Type B pancreatic cell (in vitro differentiated cells): ENCODE measurements at regions not wholly inside any gene's neighbourhood (a gene's known extent, or its start where the extent isn't known, plus 50 kb on each side); places are given as distances from the start of the nearest gene placed in this dataset.

Experiments
- DNase-seq: peaks from one replicate; pipeline ENCODE4 v3.0.0; 2021; ENCODE audit warnings: mixed read lengths; ENCODE audit not compliant: unreplicated experiment; ENCODE audit errors: extremely low spot score
- H3K27ac Mint-ChIP-seq: 2 replicates; pipeline ENCODE4 v1.8.0; 2021; ENCODE audit warnings: mild to moderate bottlenecking, mixed read lengths
- H3K27me3 Mint-ChIP-seq: 2 replicates; pipeline ENCODE4 v1.8.0; 2021; ENCODE audit warnings: mixed read lengths
- H3K36me3 Mint-ChIP-seq: 2 replicates; pipeline ENCODE4 v1.8.0; 2021; ENCODE audit warnings: mixed read lengths
- H3K4me1 Mint-ChIP-seq: one replicate; pipeline ENCODE4 v1.8.0; 2021; ENCODE audit warnings: mixed read lengths; ENCODE audit not compliant: unreplicated experiment
- H3K4me3 Mint-ChIP-seq: 2 replicates; pipeline ENCODE4 v1.8.0; 2021; ENCODE audit warnings: mild to moderate bottlenecking, mixed read lengths
- H3K9me3 Mint-ChIP-seq: 2 replicates; pipeline ENCODE4 v1.8.0; 2021; ENCODE audit warnings: mixed read lengths
- CTCF ChIP-seq: fragments of 200-600 bp; sonication (generic); conservative IDR thresholded peaks from 2 replicates; pipeline ENCODE4 v1.5.0; 2021; ENCODE audit warnings: antibody characterized with exemption, mild to moderate bottlenecking

DNA sequence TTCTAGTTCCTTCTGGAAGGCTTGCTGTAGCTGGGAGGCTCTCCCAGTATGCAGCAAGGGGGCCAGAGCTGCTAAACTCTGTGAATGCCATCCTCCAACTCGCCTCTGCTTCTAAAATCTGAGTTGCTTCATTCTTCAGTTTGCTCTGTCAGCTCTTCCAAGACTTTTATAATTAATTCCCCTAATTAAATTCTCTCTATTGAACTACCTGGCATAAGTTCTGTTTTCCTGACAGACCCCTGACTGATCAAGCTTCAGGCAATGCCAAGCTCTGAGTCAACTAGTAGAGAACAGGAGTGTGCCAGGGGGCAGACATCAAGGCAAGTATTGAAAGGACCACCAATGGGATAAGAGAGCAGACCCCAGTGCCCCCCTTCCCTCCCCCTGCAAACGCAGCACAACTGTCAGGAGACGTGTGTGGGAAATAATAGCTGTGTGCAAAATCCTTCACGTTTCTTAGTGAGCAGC is 109.3 kb upstream of the TAB2 start:
- Mint-ChIP-seq H3K4me3 (no peak overlapping the region), H3K27me3 (no peaks in the 10 kb centered on the region), H3K36me3 (no peaks in the 10 kb centered on the region), H3K4me1 (peaks cover 16% of the 10 kb centered on the region), H3K9me3 (peaks cover 5% of the 10 kb centered on the region), H3K27ac (no peak overlapping the region)
- DNase-seq = no peak
- TF ChIP-seq CTCF = no peak

GRCh38 chr6:149209871-149210775 is 107.4 kb upstream of the TAB2 start:
- Mint-ChIP-seq H3K27ac (peak overlapping the region; percentile 40), H3K9me3 (peaks cover 5% of the 10 kb centered on the region), H3K4me3 (no peak overlapping the region), H3K4me1 (peaks cover 13% of the 10 kb centered on the region), H3K27me3 (no peaks in the 10 kb centered on the region), H3K36me3 (no peaks in the 10 kb centered on the region)
- TF ChIP-seq CTCF = no peak
- DNase-seq = no peak

DNA sequence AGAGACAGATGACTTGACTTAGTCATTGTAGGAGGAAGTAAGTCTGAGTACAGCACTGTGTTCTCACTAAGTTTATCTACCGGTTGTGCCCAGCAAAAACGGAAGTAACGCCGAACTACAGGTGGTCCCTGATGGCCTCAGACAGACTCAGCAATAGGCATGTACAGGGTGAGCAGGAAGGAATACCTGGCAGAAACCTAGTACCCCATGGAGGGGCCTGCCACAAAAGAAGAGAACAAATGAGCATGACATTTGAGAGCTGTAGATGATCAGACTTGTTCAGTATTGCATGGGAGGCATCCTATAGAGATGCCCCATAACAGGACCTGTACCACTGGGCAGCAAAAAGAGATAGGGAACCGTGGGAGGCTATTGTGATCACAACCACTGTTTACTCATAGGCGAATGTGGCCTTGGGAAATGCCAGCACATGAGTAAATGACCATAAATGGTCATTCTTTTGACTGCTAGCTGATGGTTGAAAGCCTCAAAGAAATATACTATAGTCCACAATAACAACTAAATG is 106.4 kb upstream of the TAB2 start:
- no peak overlapping the region for H3K27ac Mint-ChIP-seq
- peaks cover 5% of the 10 kb centered on the region for H3K9me3 Mint-ChIP-seq
- no peaks in the 10 kb centered on the region for H3K27me3 Mint-ChIP-seq
- H3K36me3 Mint-ChIP-seq = no peaks in the 10 kb centered on the region
- H3K4me1 Mint-ChIP-seq = peaks cover 13% of the 10 kb centered on the region
- no peak for TF ChIP-seq CTCF
- no peak for DNase-seq
- no peak overlapping the region for H3K4me3 Mint-ChIP-seq

DNA sequence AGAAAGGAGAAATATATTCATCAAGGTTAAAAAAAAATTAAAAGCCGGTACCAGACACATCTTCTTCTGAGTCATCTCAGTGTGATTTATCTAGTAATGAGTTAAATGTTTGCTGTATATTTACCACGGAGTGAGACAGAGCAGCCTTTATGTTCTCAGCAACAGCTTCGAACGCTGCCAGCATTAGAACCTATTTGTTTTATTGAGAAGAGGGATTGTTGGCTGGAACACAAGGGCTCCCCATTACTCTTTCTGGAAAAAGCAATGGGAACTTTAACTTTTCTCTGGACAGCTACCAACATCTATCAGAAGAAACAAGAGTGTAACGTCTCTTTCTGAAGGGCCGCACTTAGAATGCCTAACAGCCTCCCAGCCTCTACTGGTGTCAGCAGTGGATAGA is 105.3 kb upstream of the TAB2 start:
- Mint-ChIP-seq H3K4me3 (no peak overlapping the region), H3K4me1 (peaks cover 13% of the 10 kb centered on the region), H3K27me3 (no peaks in the 10 kb centered on the region), H3K27ac (no peak overlapping the region), H3K9me3 (peaks cover 5% of the 10 kb centered on the region), H3K36me3 (no peaks in the 10 kb centered on the region)
- TF ChIP-seq CTCF = no peak
- DNase-seq = no peak

GRCh38 chr6:149212892-149213801 is 104.4 kb upstream of the TAB2 start:
- peaks cover 11% of the 10 kb centered on the region for H3K4me1 Mint-ChIP-seq
- H3K27me3 Mint-ChIP-seq = no peaks in the 10 kb centered on the region
- no peak for TF ChIP-seq CTCF
- H3K9me3 Mint-ChIP-seq = peaks cover 5% of the 10 kb centered on the region
- H3K4me3 Mint-ChIP-seq = no peak overlapping the region
- H3K36me3 Mint-ChIP-seq = no peaks in the 10 kb centered on the region
- H3K27ac Mint-ChIP-seq = no peak overlapping the region
- DNase-seq = no peak
